HepG2 (cell line): ENCODE measurements at regions not wholly inside any gene's neighbourhood (a gene's known extent, or its start where the extent isn't known, plus 50 kb on each side); places are given as distances from the start of the nearest gene placed in this dataset.

Source experiments
- ATAC-seq: fragments of 200-7000 bp; cut with Tn5 transposase; 3 replicates; pipeline ENCODE4 v1.9.1; 2020; ENCODE audit warnings: mild to moderate bottlenecking, moderate library complexity
- BruUV-seq: library from RNA; stranded (reverse); fragments of 400-500 nt; replicated peaks from 2 replicates; lab custom pipeline; 2021; lab: Mats Ljungman, UMichigan
- CTCF ChIA-PET: fragments of 300-600 bp; formaldehyde crosslinking; extraction: SDS; loops from one replicate; lab custom pipeline; 2021; ENCODE audit warnings: low total read pairs, inconsistent platforms, low intra/inter-chr PET ratio; lab: Yijun Ruan, JAX
- POLR2A ChIA-PET: fragments of 350-600 bp; sonication (Branson Sonifier 250); formaldehyde crosslinking; loops from one replicate; lab custom pipeline; 2020; ENCODE audit warnings: antibody characterized with exemption, inconsistent platforms; lab: Yijun Ruan, JAX
- DNase-seq: peaks from one replicate; pipeline ENCODE4 v3.0.0-alpha.2; 2015; ENCODE audit warnings: low spot score
- FAIRE-seq: peaks from 3 replicates; lab custom pipeline; 2011; peaks lifted over from hg19 to GRCh38; lab: Jason Lieb, UNC
- H2AFZ ChIP-seq: one replicate; pipeline ENCODE4 v1.6.1; 2011; ENCODE audit warnings: low read length, inconsistent platforms
- H3K27ac ChIP-seq: fragments of 300-600 bp; 3 replicates; pipeline ENCODE4 v1.8.0; 2011; ENCODE audit warnings: mixed run types, mild to moderate bottlenecking, mixed read lengths, low read length, inconsistent platforms; ENCODE audit not compliant: insufficient read depth; ENCODE audit errors: extremely low read length
- H3K27me3 ChIP-seq, 2 experiments: fragments of 200-600 bp in 1 of 2; 2 replicates in 1 of 2; 3 replicates in 1 of 2; pipeline versions ENCODE4 v1.6.0 to v1.8.0; 2011; ENCODE audit warnings: low read length in 2 of 2, mild to moderate bottlenecking in 2 of 2, moderate library complexity in 2 of 2, inconsistent platforms in 1 of 2; ENCODE audit not compliant: insufficient read depth in 2 of 2, control insufficient read depth in 1 of 2
- H3K36me3 ChIP-seq, 2 experiments: fragments of 200-600 bp in 1 of 2; replicated peaks in 1 of 2; 2 replicates in 1 of 2; 3 replicates in 1 of 2; pipeline versions ENCODE4 v1.5.1 to v1.8.0; 2011; ENCODE audit warnings: low read length in 2 of 2, inconsistent platforms in 1 of 2; ENCODE audit not compliant: insufficient read depth in 2 of 2, control insufficient read depth in 1 of 2
- H3K4me1 ChIP-seq: 2 replicates; pipeline ENCODE4 v1.5.1; 2012; ENCODE audit warnings: low read length, inconsistent platforms; ENCODE audit not compliant: insufficient read depth
- H3K4me2 ChIP-seq: 2 replicates; pipeline ENCODE4 v1.6.0; 2011; ENCODE audit warnings: low read depth, low read length, inconsistent platforms
- H3K4me3 ChIP-seq, 3 experiments: fragments of 200-600 bp in 1 of 3; sonication (generic), shearing (Covaris generic) in 1 of 3; replicated peaks in 1 of 3; 2 replicates each; pipeline ENCODE4 v1.5.1; 2011 to 2016; ENCODE audit warnings: low read length in 3 of 3, inconsistent platforms in 2 of 3, low read depth in 2 of 3, mild to moderate bottlenecking in 2 of 3, control low read depth in 1 of 3, mixed read lengths in 1 of 3; ENCODE audit not compliant: insufficient read depth in 1 of 3
- H3K79me2 ChIP-seq: one replicate; pipeline ENCODE4 v1.6.1; 2011; ENCODE audit warnings: low read length, inconsistent platforms; ENCODE audit not compliant: insufficient read depth
- H3K9ac ChIP-seq: 2 replicates; pipeline ENCODE4 v1.6.0; 2011; ENCODE audit warnings: mild to moderate bottlenecking, low read depth, low read length, inconsistent platforms; ENCODE audit not compliant: insufficient read depth
- H3K9me3 ChIP-seq: 2 replicates; pipeline ENCODE4 v1.5.1; 2012; ENCODE audit warnings: mild to moderate bottlenecking, low read length
- H4K20me1 ChIP-seq: 2 replicates; pipeline ENCODE4 v1.6.0; 2011; ENCODE audit warnings: inconsistent platforms, mild to moderate bottlenecking, low read length, moderate library complexity; ENCODE audit not compliant: insufficient read depth
- KLF6 ChIP-seq: IDR thresholded peaks from 2 replicates; pipeline ENCODE4 v1.8.0; 2016; ENCODE audit warnings: missing biosample characterization, missing genetic modification reagents
- MAF1 ChIP-seq: sonication (generic); formaldehyde crosslinking; IDR thresholded peaks from 2 replicates; pipeline ENCODE4 v1.5.0; 2020; ENCODE audit warnings: missing genetic modification reagents, borderline replicate concordance
- NR2F2 ChIP-seq: IDR thresholded peaks from 2 replicates; pipeline ENCODE4 v1.6.1; 2012; ENCODE audit warnings: low read depth, inconsistent platforms, borderline replicate concordance
- PRMT3 ChIP-seq: sonication (generic); formaldehyde crosslinking; IDR thresholded peaks from 2 replicates; pipeline ENCODE4 v1.8.1; 2022; ENCODE audit warnings: low read depth, mild to moderate bottlenecking, moderate library complexity, missing genetic modification reagents, borderline replicate concordance
- RARG ChIP-seq: sonication (generic); formaldehyde crosslinking; IDR thresholded peaks from 2 replicates; pipeline ENCODE4 v1.4.0; 2020; ENCODE audit warnings: low read depth, mild to moderate bottlenecking, missing genetic modification reagents
- ZFP36L2 ChIP-seq: sonication (generic); formaldehyde crosslinking; IDR thresholded peaks from 2 replicates; pipeline ENCODE4 v1.4.0; 2020; ENCODE audit warnings: missing genetic modification reagents
- ZFX ChIP-seq: sonication (generic); formaldehyde crosslinking; IDR thresholded peaks from 2 replicates; pipeline ENCODE4 v1.4.0; 2020; ENCODE audit warnings: mild to moderate bottlenecking, low read depth, missing genetic modification reagents, moderate library complexity
- ZNF296 ChIP-seq: sonication (generic); formaldehyde crosslinking; conservative IDR thresholded peaks from 2 replicates; pipeline ENCODE4 v1.5.0; 2020; ENCODE audit warnings: mild to moderate bottlenecking, missing genetic modification reagents
- ZNF337 ChIP-seq: sonication (generic); formaldehyde crosslinking; IDR thresholded peaks from 2 replicates; pipeline ENCODE4 v1.5.1; 2020; ENCODE audit warnings: missing genetic modification reagents, low read depth, mild to moderate bottlenecking, borderline replicate concordance
- ZNF710 ChIP-seq: sonication (generic); formaldehyde crosslinking; IDR thresholded peaks from 2 replicates; pipeline ENCODE4 v1.5.0; 2020; ENCODE audit warnings: mild to moderate bottlenecking, missing genetic modification reagents, borderline replicate concordance
- WGBS: methylation state at CpG from one replicate; pipeline ENCODE4 v1.1.6; 2017; ENCODE audit warnings: low lambda C conversion rate; 5-methylcytosine and 5-hydroxymethylcytosine counted together
- in situ Hi-C: cut with HindIII; loops from 2 replicates; pipeline ENCODE4 v1.10.0; 2017; ENCODE audit warnings: low pct_unique_long_range_greater_than_20kb; ENCODE audit not compliant: extremely low pct_ligation_motif_present
- intact Hi-C: fragments of 100-400 bp; cut with micrococcal nuclease; formaldehyde crosslinking; loops from one replicate; pipeline ENCODE4 v1.10.0; 2022; ENCODE audit not compliant: unreplicated experiment
- TF ChIP-seq, protein P1 (sequence below): sonication (generic); formaldehyde crosslinking; IDR thresholded peaks from 2 replicates; pipeline ENCODE4 v1.5.0; 2020; ENCODE audit warnings: mild to moderate bottlenecking, missing genetic modification reagents

DNA sequence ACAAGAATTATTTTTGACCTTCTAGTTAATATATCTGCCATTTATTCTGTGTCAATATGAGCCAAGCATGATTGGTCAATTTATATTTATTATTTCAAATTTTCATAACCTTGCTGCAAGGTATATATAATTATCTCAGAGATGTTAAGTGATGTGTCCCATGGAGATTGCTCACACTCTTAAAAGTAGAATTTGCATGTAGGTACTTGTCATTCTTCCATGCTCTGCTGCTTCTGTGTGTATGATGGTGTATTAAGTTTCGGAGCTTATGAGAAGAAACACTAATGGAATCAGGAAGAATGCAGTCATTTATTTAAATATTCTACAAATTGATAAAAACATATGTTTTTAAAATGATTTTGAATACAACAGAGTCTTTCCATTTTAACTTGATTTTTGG lies 586.8 kb upstream of the MIR17HG start (continued):
- TF ChIP-seq, protein P1, sequence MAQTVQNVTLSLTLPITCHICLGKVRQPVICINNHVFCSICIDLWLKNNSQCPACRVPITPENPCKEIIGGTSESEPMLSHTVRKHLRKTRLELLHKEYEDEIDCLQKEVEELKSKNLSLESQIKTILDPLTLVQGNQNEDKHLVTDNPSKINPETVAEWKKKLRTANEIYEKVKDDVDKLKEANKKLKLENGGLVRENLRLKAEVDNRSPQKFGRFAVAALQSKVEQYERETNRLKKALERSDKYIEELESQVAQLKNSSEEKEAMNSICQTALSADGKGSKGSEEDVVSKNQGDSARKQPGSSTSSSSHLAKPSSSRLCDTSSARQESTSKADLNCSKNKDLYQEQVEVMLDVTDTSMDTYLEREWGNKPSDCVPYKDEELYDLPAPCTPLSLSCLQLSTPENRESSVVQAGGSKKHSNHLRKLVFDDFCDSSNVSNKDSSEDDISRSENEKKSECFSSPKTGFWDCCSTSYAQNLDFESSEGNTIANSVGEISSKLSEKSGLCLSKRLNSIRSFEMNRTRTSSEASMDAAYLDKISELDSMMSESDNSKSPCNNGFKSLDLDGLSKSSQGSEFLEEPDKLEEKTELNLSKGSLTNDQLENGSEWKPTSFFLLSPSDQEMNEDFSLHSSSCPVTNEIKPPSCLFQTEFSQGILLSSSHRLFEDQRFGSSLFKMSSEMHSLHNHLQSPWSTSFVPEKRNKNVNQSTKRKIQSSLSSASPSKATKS (CRISPR knock-in tag), result no peak
- TF ChIP-seq PRMT3 (CRISPR knock-in tag), result no peak

DNA sequence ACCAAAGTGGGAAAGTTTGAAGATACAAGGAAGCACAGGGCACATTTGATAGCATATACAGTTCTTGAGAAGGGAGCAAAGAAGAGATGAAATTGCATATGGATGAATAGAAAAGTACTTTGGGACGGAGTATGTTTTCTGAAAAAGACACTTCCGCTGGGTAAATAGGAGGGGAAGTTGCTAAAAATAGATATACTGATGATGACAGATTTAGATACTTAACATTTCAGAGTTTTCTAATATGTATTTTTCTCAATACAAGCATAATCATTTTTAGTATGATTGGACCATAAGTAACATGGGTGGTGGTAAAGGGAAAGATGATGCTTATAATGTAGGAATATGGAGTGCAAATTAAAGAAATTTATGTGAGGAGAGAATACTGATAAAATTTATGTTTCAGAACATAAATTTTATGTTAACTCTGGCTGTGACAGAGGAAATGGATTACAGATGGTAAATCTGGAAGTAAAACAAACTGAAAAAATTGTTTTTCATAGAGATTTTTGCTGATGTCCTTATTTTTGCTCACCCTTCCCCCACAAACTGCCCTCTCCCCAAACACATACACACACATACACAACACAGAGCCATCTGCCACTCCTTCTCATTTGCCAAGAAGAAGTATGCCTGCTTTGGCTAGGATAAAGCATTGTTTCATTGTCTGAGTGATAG lies 583.9 kb upstream of the MIR17HG start:
- POLR2A ChIA-PET, result no interaction called here
- Histone ChIP-seq H3K36me3 (no peaks in the 10 kb centered on the region), H3K79me2 (no peaks in the 10 kb centered on the region), H3K4me1 (no peaks in the 10 kb centered on the region), H3K4me3 (no peak overlapping the region), H3K4me2 (no peak overlapping the region), H4K20me1 (no peaks in the 10 kb centered on the region), H3K27me3 (no peaks in the 10 kb centered on the region; a peak in 1 of 5 replicates), H3K9ac (no peak overlapping the region), H2AFZ (no peak overlapping the region), H3K27ac (no peak overlapping the region), H3K9me3 (no peaks in the 10 kb centered on the region)
- DNase-seq (no peak), ATAC-seq (no peak), FAIRE-seq (no peak)
- BruUV-seq, result no TSS peak
- CTCF ChIA-PET, result no interaction called here
- intact Hi-C loops (no loop called here), in situ Hi-C loops (no loop called here)
- TF ChIP-seq ZNF296 (CRISPR knock-in tag) (no peak), KLF6 (CRISPR knock-in tag) (no peak), MAF1 (CRISPR knock-in tag) (no peak), RARG (CRISPR knock-in tag) (no peak), NR2F2 (no peak), ZFP36L2 (CRISPR knock-in tag) (no peak), ZNF710 (no peak), ZFX (CRISPR knock-in tag) (no peak), ZNF337 (CRISPR knock-in tag) (no peak)
- 3% methylated on average over 2 of the region's 2 CpGs for WGBS
